SK-N-SH (cell line): ENCODE measurements at regions not wholly inside any gene's neighbourhood (a gene's known extent, or its start where the extent isn't known, plus 50 kb on each side); places are given as distances from the start of the nearest gene placed in this dataset.
"Not testable (repeated sequence)": the region's sequence is repeated elsewhere in the genome, so short reads cannot be mapped to it uniquely, and the experiment has no call there.

Source experiments
- CTCF ChIA-PET: fragments of 300-600, 350-600 bp; formaldehyde crosslinking; extraction: SDS; loops from one replicate; lab custom pipeline; 2021; lab: Yijun Ruan, JAX
- POLR2A ChIA-PET: fragments of 350-600 bp; sonication (Branson Sonifier 250); formaldehyde crosslinking; extraction: SDS; loops from one replicate; lab custom pipeline; 2020; ENCODE audit warnings: antibody characterized with exemption, inconsistent platforms; lab: Yijun Ruan, JAX
- DNase-seq: peaks from one replicate; pipeline ENCODE4 v3.0.0; 2012
- H2AFZ ChIP-seq: fragments of 200-600 bp; sonication (generic); 2 replicates; pipeline ENCODE4 v1.8.1; 2016; ENCODE audit warnings: antibody characterized with exemption, mild to moderate bottlenecking, low read depth
- H3F3A ChIP-seq: fragments of 200-600 bp; sonication (generic); replicated peaks from 2 replicates; pipeline ENCODE3; 2016; ENCODE audit warnings: antibody characterized with exemption, mild to moderate bottlenecking; ENCODE audit not compliant: insufficient read depth
- H3K27ac ChIP-seq, 2 experiments: fragments of 200-500 bp in 1 of 2; fragments of 200-600 bp in 1 of 2; sonication (Bioruptor generic) in 1 of 2; sonication (generic), shearing (Covaris generic) in 1 of 2; 2 replicates each; pipeline versions ENCODE4 v1.5.1 to v1.6.1; 2014 to 2016; ENCODE audit warnings: low read depth in 2 of 2, inconsistent platforms in 1 of 2, low read length in 1 of 2, mild to moderate bottlenecking in 1 of 2, mixed read lengths in 1 of 2
- H3K27me3 ChIP-seq: fragments of 200-600 bp; sonication (generic), shearing (Covaris generic); 2 replicates; pipeline ENCODE4 v1.6.1; 2016; ENCODE audit warnings: mixed run types; ENCODE audit not compliant: insufficient read depth
- H3K36me3 ChIP-seq, 2 experiments: fragments of 200-500 bp in 1 of 2; fragments of 200-600 bp in 1 of 2; sonication (Bioruptor generic) in 1 of 2; sonication (generic) in 1 of 2; replicated peaks in 1 of 2; 2 replicates each; pipeline versions ENCODE3 to v1.5.1; 2014 to 2016; ENCODE audit warnings: low read length in 1 of 2, mild to moderate bottlenecking in 1 of 2; ENCODE audit not compliant: insufficient read depth in 2 of 2, control insufficient read depth in 1 of 2
- H3K4me1 ChIP-seq, 2 experiments: fragments of 200-500 bp in 1 of 2; fragments of 200-600 bp in 1 of 2; sonication (Bioruptor generic) in 1 of 2; sonication (generic), shearing (Covaris generic) in 1 of 2; 2 replicates each; pipeline versions ENCODE4 v1.5.1 to v1.6.1; 2014 to 2016; ENCODE audit warnings: low read depth in 1 of 2, low read length in 1 of 2, mixed run types in 1 of 2; ENCODE audit not compliant: insufficient read depth in 2 of 2, control insufficient read depth in 1 of 2
- H3K4me2 ChIP-seq: fragments of 200-600 bp; sonication (generic), shearing (Covaris generic); 2 replicates; pipeline ENCODE4 v1.6.1; 2017; ENCODE audit warnings: mixed run types
- H3K4me3 ChIP-seq, 2 experiments: fragments of 200-500 bp in 1 of 2; fragments of 200-600 bp in 1 of 2; sonication (Bioruptor generic) in 1 of 2; sonication (generic), shearing (Covaris generic) in 1 of 2; 2 replicates each; pipeline versions ENCODE4 v1.5.1 to v1.8.1; 2014 to 2016; ENCODE audit warnings: low read depth in 2 of 2, inconsistent platforms in 1 of 2, low read length in 1 of 2, mild to moderate bottlenecking in 1 of 2, mixed read lengths in 1 of 2, moderate library complexity in 1 of 2
- H3K79me2 ChIP-seq: fragments of 200-600 bp; sonication (generic); 2 replicates; pipeline ENCODE4 v1.8.1; 2017; ENCODE audit warnings: mild to moderate bottlenecking; ENCODE audit not compliant: insufficient read depth
- H3K9ac ChIP-seq: fragments of 200-600 bp; sonication (generic); 2 replicates; pipeline ENCODE4 v1.6.1; 2017; ENCODE audit warnings: mixed run types
- H3K9me2 ChIP-seq: fragments of 200-600 bp; sonication (generic); 2 replicates; pipeline ENCODE4 v1.6.1; 2017; ENCODE audit warnings: mixed run types
- H3K9me3 ChIP-seq: fragments of 200-600 bp; sonication (generic); 2 replicates; pipeline ENCODE4 v1.6.1; 2017; ENCODE audit warnings: mixed run types, mild to moderate bottlenecking, moderate library complexity
- H4K20me1 ChIP-seq: fragments of 200-600 bp; sonication (generic); 2 replicates; pipeline ENCODE4 v1.6.1; 2017; ENCODE audit warnings: mild to moderate bottlenecking, mixed run types; ENCODE audit not compliant: insufficient read depth
- ELF1 ChIP-seq: IDR thresholded peaks from 2 replicates; pipeline ENCODE4 v1.4.0; 2012
- FOSL2 ChIP-seq: IDR thresholded peaks from 2 replicates; pipeline ENCODE4 v1.4.0; 2012; ENCODE audit warnings: low read depth, mild to moderate bottlenecking, moderate library complexity, borderline replicate concordance
- GABPA ChIP-seq: IDR thresholded peaks from 2 replicates; pipeline ENCODE4 v1.4.0; 2012; ENCODE audit warnings: low read depth, mild to moderate bottlenecking
- GATA2 ChIP-seq: sonication (generic); formaldehyde crosslinking; IDR thresholded peaks from 2 replicates; pipeline ENCODE4 v1.5.0; 2020; ENCODE audit warnings: mild to moderate bottlenecking, missing genetic modification reagents
- JUND ChIP-seq: IDR thresholded peaks from 2 replicates; pipeline ENCODE4 v1.4.0; 2012
- NRF1 ChIP-seq: IDR thresholded peaks from 2 replicates; pipeline ENCODE4 v1.6.1; 2012; ENCODE audit warnings: low read depth, mild to moderate bottlenecking, low read length
- RAD21 ChIP-seq: IDR thresholded peaks from 2 replicates; pipeline ENCODE4 v1.6.1; 2012; ENCODE audit warnings: mild to moderate bottlenecking, low read length
- SMC3 ChIP-seq: IDR thresholded peaks from 2 replicates; pipeline ENCODE4 v1.6.1; 2012; ENCODE audit warnings: low read depth, low read length, improper control_type of control experiment
- TAF1 ChIP-seq: IDR thresholded peaks from 2 replicates; pipeline ENCODE4 v1.6.1; 2012; ENCODE audit warnings: low read depth, mild to moderate bottlenecking, low read length, moderate library complexity, borderline replicate concordance
- TCF12 ChIP-seq: IDR thresholded peaks from 2 replicates; pipeline ENCODE4 v1.4.0; 2012
- YY1 ChIP-seq: IDR thresholded peaks from 2 replicates; pipeline ENCODE4 v1.4.0; 2012; ENCODE audit warnings: low read depth, mild to moderate bottlenecking
- WGBS: methylation state at CpG from one replicate; pipeline ENCODE4 v1.1.6; 2017; ENCODE audit warnings: low lambda C conversion rate; 5-methylcytosine and 5-hydroxymethylcytosine counted together
- TF ChIP-seq, protein P1 (sequence below): fragments of 150-350 bp; IDR thresholded peaks from 2 replicates; pipeline ENCODE4 v1.6.1; 2016; ENCODE audit warnings: mild to moderate bottlenecking, low read depth, low read length

DNA sequence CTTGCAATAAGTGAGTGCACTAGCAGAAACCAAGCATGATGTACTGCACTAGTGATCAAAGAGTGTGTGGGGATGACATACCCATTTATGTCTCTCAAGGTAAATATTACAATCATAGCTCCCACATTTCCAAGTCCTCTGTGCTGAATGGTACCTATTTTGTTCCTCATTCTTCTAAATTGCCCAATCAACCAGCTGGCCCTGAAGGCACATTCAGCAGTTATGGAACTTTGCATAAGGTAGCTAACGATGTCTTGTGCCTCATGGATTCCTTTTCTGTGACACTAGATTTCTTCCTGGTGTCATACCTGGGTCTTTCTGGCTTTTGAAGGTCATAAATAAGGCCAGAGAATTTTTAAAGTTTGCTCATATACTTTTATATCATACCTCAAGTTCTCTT lies 963.0 kb downstream of the SLC4A3 start (continued):
- no peak for TF ChIP-seq TAF1
- TF ChIP-seq ELF1, result no peak
- no peak for TF ChIP-seq FOSL2

DNA sequence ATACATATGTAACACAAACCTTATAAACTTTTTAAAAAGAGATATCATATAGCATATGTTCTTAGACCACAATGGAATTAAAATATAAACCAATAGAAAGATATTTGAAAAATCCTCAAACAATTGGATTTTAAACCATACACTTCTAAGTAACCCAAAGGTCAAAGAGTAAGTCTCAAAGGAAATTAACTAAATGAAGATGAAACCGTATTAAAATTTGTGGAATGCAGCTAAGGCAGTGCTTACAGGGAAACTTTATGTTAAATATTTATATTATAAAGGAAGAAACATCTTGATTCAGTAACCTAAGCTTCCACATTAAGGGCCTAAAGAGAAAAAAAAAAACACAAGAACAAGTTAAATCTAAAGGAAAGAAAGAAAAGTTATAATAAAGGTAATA lies 966.1 kb downstream of the SLC4A3 start:
- Histone ChIP-seq H4K20me1 (no peaks in the 10 kb centered on the region), H3K79me2 (no peaks in the 10 kb centered on the region)
- no peak for TF ChIP-seq SMC3
- no peak for TF ChIP-seq GATA2
- no peak for TF ChIP-seq NRF1
- no peak for TF ChIP-seq RAD21
- TF ChIP-seq YY1, result no peak
- TF ChIP-seq, protein P1, sequence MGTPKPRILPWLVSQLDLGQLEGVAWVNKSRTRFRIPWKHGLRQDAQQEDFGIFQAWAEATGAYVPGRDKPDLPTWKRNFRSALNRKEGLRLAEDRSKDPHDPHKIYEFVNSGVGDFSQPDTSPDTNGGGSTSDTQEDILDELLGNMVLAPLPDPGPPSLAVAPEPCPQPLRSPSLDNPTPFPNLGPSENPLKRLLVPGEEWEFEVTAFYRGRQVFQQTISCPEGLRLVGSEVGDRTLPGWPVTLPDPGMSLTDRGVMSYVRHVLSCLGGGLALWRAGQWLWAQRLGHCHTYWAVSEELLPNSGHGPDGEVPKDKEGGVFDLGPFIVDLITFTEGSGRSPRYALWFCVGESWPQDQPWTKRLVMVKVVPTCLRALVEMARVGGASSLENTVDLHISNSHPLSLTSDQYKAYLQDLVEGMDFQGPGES, result no peak
- no peak for TF ChIP-seq TCF12
- TF ChIP-seq GABPA, result no peak
- TF ChIP-seq, all 33 proteins: peak for 0
- Histone ChIP-seq H2AFZ (no peak overlapping the region), H3K27ac (no peak overlapping the region), H3F3A (no peaks in the 10 kb centered on the region), H3K9ac (no peak overlapping the region), H3K4me1 (no peaks in the 10 kb centered on the region; a peak in 1 of 4 replicates), H3K4me2 (no peak overlapping the region), H3K9me2 (no peaks in the 10 kb centered on the region), H3K9me3 (no peaks in the 10 kb centered on the region; the same call in 1 of the 2 replicates), H3K36me3 (no peaks in the 10 kb centered on the region), H3K27me3 (no peaks in the 10 kb centered on the region), H3K4me3 (no peak overlapping the region)
- POLR2A ChIA-PET, result no interaction called here
- CTCF ChIA-PET, result no interaction called here
- 0% methylated on average over 1 of the region's 1 CpG for WGBS
- DNase-seq, result no peak

DNA sequence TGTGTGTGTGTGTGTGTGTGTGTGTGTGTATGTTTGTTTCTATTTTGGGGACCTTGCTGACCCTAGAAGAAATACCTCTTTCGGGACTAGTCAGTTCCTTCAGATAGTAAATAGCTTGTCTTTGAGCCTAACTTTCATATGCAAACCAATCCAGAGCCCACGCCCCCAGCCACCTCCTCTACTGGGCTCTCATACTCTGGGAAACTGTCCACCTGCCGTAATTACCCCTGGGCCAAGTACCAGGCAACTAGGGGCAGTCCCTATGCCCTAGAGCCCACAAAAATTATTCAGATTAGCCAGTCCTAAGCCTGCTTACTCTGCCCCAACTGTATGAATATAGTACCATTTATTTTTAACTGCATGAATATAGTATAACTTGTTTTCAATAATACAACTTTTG lies 970.4 kb downstream of the EPHA4 start:
- no peaks in the 10 kb centered on the region for H3K27me3 ChIP-seq
- ChIA-PET CTCF (no interaction called here), POLR2A (no interaction called here)
- H3F3A ChIP-seq, result no peaks in the 10 kb centered on the region
- TF ChIP-seq JUND (no peak), YY1 (no peak)
- no peaks in the 10 kb centered on the region for H4K20me1 ChIP-seq
- H3K27ac ChIP-seq, result no peak overlapping the region
- H3K9ac ChIP-seq, result no peak overlapping the region
- no peak overlapping the region for H3K4me2 ChIP-seq
- no peak for DNase-seq
- H2AFZ ChIP-seq, result no peak overlapping the region
- no peak overlapping the region for H3K4me3 ChIP-seq
- no peaks in the 10 kb centered on the region for H3K4me1 ChIP-seq
- no peaks in the 10 kb centered on the region for H3K9me2 ChIP-seq
- no peaks in the 10 kb centered on the region; the same call in 1 of the 2 replicates for H3K9me3 ChIP-seq
- H3K79me2 ChIP-seq, result no peaks in the 10 kb centered on the region
- WGBS, result 3% methylated on average over 3 of the region's 3 CpGs
- H3K36me3 ChIP-seq, result no peaks in the 10 kb centered on the region

DNA sequence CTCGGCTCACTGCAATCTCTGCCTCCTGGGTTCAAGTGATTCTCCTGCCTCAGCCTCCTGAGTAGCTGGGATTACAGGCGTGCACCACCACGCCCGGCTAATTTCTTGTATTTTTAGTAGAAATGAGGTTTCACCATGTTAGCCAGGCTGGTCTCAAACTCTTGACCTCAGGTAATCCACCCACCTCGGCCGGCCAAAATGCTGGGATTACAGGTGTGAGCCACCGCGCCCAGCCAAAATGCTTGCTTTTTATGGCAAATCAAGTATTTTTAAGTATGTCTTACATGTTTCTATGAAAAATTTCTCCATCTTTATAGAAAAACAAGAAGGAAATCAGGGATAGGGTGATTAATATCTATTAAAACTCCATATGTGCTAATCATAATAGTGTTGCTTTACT lies 959.1 kb downstream of the EPHA4 start:
- WGBS, result 58% methylated on average over 8 of the region's 8 CpGs
- H3K4me1 ChIP-seq, H3K4me3 ChIP-seq, H3K9me3 ChIP-seq, H3K4me2 ChIP-seq, H3K9ac ChIP-seq, H3K27ac ChIP-seq, DNase-seq, CTCF ChIA-PET, H3K36me3 ChIP-seq, H4K20me1 ChIP-seq, H3F3A ChIP-seq, H3K9me2 ChIP-seq, POLR2A ChIA-PET, H3K79me2 ChIP-seq, H3K27me3 ChIP-seq, H2AFZ ChIP-seq: not testable (repeated sequence)
